Ascending aorta (tissue), 2 donors: ENCODE measurements at regions not wholly inside any gene's neighbourhood (a gene's known extent, or its start where the extent isn't known, plus 50 kb on each side); places are given as distances from the start of the nearest gene placed in this dataset.

Source experiments
- DNase-seq, 2 donors: peaks; one replicate each; pipeline ENCODE4 v3.0.0-alpha.2; 2019; ENCODE audit warnings: low spot score in 2 of 2
- H3K27ac ChIP-seq, 2 donors: fragments of 200-600 bp; sonication (generic); one replicate each; pipeline ENCODE4 v1.5.1; 2016 to 2017; ENCODE audit warnings: mild to moderate bottlenecking in 1 of 2
- H3K27me3 ChIP-seq: fragments of 200-600 bp; sonication (generic); one replicate; pipeline ENCODE4 v1.5.1; 2017
- H3K36me3 ChIP-seq, 2 donors: fragments of 200-600 bp; sonication (generic); one replicate each; pipeline ENCODE4 v1.5.1; 2016
- H3K4me1 ChIP-seq, 2 donors: fragments of 200-600 bp; sonication (generic); one replicate each; pipeline ENCODE4 v1.5.1; 2016 to 2017; ENCODE audit warnings: mild to moderate bottlenecking in 1 of 2
- H3K4me3 ChIP-seq, 2 donors: fragments of 200-600 bp; sonication (generic); one replicate each; pipeline ENCODE4 v1.5.1; 2016 to 2017; ENCODE audit warnings: mild to moderate bottlenecking in 1 of 2
- H3K9me3 ChIP-seq, 2 donors: fragments of 200-600 bp; sonication (generic); one replicate each; pipeline ENCODE4 v1.5.1; 2016
- CTCF ChIP-seq, 3 experiments: fragments of 200-600 bp in 2 of 3; fragments of 450-650 bp in 1 of 3; sonication (generic) in 2 of 3; IDR thresholded peaks; one replicate each; pipeline ENCODE4 v1.5.1; 2016 to 2019; ENCODE audit warnings: antibody characterized with exemption in 3 of 3, mild to moderate bottlenecking in 1 of 3, moderate library complexity in 1 of 3
- intact Hi-C: fragments of 100-400 bp; cut with DNase I; formaldehyde crosslinking; loops from one replicate; pipeline ENCODE4 v1.15.1; 2023

- intact Hi-C loops = no loop called here
- Histone ChIP-seq H3K36me3 (no peaks in the 10 kb centered on the region), H3K27ac (no peak overlapping the region), H3K9me3 (no peaks in the 10 kb centered on the region), H3K4me1 (no peaks in the 10 kb centered on the region), H3K4me3 (no peak overlapping the region), H3K27me3 (no peaks in the 10 kb centered on the region)
- DNase-seq = no peak
- TF ChIP-seq CTCF (IDR thresholded peaks at IDR 0.05) = no peak
Observed at GRCh38 chr9:84054341-84055010, 73.9 kb downstream of the RMI1 start.

GRCh38 chr9:84057662-84058061 is 77.1 kb downstream of the RMI1 start:
- H3K4me3 ChIP-seq = no peak overlapping the region
- intact Hi-C loops = no loop called here
- no peak for TF ChIP-seq CTCF (IDR thresholded peaks at IDR 0.05)
- DNase-seq = no peak
- no peaks in the 10 kb centered on the region for H3K9me3 ChIP-seq
- H3K4me1 ChIP-seq = no peaks in the 10 kb centered on the region
- H3K27me3 ChIP-seq = no peaks in the 10 kb centered on the region
- H3K36me3 ChIP-seq = no peaks in the 10 kb centered on the region
- no peak overlapping the region for H3K27ac ChIP-seq

- Histone ChIP-seq H3K27me3 (no peaks in the 10 kb centered on the region), H3K4me1 (no peaks in the 10 kb centered on the region), H3K4me3 (no peak overlapping the region), H3K27ac (no peak overlapping the region), H3K36me3 (no peaks in the 10 kb centered on the region), H3K9me3 (no peaks in the 10 kb centered on the region)
- no peak for DNase-seq
- TF ChIP-seq CTCF (IDR thresholded peaks at IDR 0.05) = no peak
- intact Hi-C loops = no loop called here
Observed at GRCh38 chr9:84059936-84060335, 79.3 kb downstream of the RMI1 start.

GRCh38 chr9:84061613-84062193 is 81.1 kb downstream of the RMI1 start:
- intact Hi-C loops = no loop called here
- Histone ChIP-seq H3K27me3 (no peaks in the 10 kb centered on the region), H3K9me3 (no peaks in the 10 kb centered on the region), H3K36me3 (no peaks in the 10 kb centered on the region), H3K27ac (no peak overlapping the region), H3K4me3 (no peak overlapping the region), H3K4me1 (no peaks in the 10 kb centered on the region)
- no peak for DNase-seq
- TF ChIP-seq CTCF (IDR thresholded peaks at IDR 0.05) = no peak

GRCh38 chr9:84062538-84062937 is 81.9 kb downstream of the RMI1 start:
- H3K4me1 ChIP-seq = no peaks in the 10 kb centered on the region
- intact Hi-C loops = no loop called here
- H3K4me3 ChIP-seq = no peak overlapping the region
- no peaks in the 10 kb centered on the region for H3K27me3 ChIP-seq
- no peak overlapping the region for H3K27ac ChIP-seq
- H3K9me3 ChIP-seq = no peaks in the 10 kb centered on the region
- no peak for DNase-seq
- no peak for TF ChIP-seq CTCF (IDR thresholded peaks at IDR 0.05)
- no peaks in the 10 kb centered on the region for H3K36me3 ChIP-seq
